ENCODE measurements at regions not wholly inside any gene's neighbourhood (a gene's known extent, or its start where the extent isn't known, plus 50 kb on each side); places are given as distances from the start of the nearest gene placed in this dataset.

GRCh38 chr5:174234388-174234787, 188.9 kb downstream of the NSG2 start:
- ATAC-seq (ENCODE audit: low FRiP score) = no peak
- DNase-seq (ENCODE audit: low spot score) = no peak
- TF ChIP-seq CTCF (IDR thresholded peaks at IDR 0.05) = no peak

- DNase-seq (ENCODE audit: low spot score) (no peak), ATAC-seq (ENCODE audit: low FRiP score) (no peak)
- TF ChIP-seq CTCF (IDR thresholded peaks at IDR 0.05) = no peak
These were observed 189.9 kb downstream of the NSG2 start for GRCh38 chr5:174235221-174236011.

GRCh38 chr5:174236070-174236469, 190.6 kb downstream of the NSG2 start:
- DNase-seq (ENCODE audit: low spot score) = no peak
- no peak for TF ChIP-seq CTCF (IDR thresholded peaks at IDR 0.05)
- ATAC-seq (ENCODE audit: low FRiP score) = no peak

GRCh38 chr5:174239718-174240117, 194.2 kb downstream of the NSG2 start:
- ATAC-seq (ENCODE audit: low FRiP score) (no peak), DNase-seq (ENCODE audit: low spot score) (no peak)
- no peak for TF ChIP-seq CTCF (IDR thresholded peaks at IDR 0.05)

GRCh38 chr5:174242573-174242972, 197.1 kb downstream of the NSG2 start:
- no peak for TF ChIP-seq CTCF (IDR thresholded peaks at IDR 0.05)
- DNase-seq (ENCODE audit: low spot score) = no peak
- ATAC-seq (ENCODE audit: low FRiP score) = no peak

- DNase-seq (ENCODE audit: low spot score) = no peak
- no peak for TF ChIP-seq CTCF (IDR thresholded peaks at IDR 0.05)
- no peak for ATAC-seq (ENCODE audit: low FRiP score)
These were observed 198.4 kb downstream of the NSG2 start for GRCh38 chr5:174243904-174244303.

- ATAC-seq (ENCODE audit: low FRiP score) (no peak), DNase-seq (ENCODE audit: low spot score) (no peak)
- no peak for TF ChIP-seq CTCF (IDR thresholded peaks at IDR 0.05)
These were observed 200.1 kb downstream of the NSG2 start for GRCh38 chr5:174245516-174246075.
